GM12891 (cell line): ENCODE measurements at regions not wholly inside any gene's neighbourhood (a gene's known extent, or its start where the extent isn't known, plus 50 kb on each side); places are given as distances from the start of the nearest gene placed in this dataset.
"Not testable (repeated sequence)": the region's sequence is repeated elsewhere in the genome, so short reads cannot be mapped to it uniquely, and the experiment has no call there.

ENCODE experiments used
- POLR2A ChIP-seq: IDR thresholded peaks from 2 replicates; pipeline ENCODE4 v1.6.1; 2011; ENCODE audit warnings: low read depth, low read length, control low read depth
- POLR2AphosphoS5 ChIP-seq: IDR thresholded peaks from 2 replicates; pipeline ENCODE4 v1.6.1; 2011; ENCODE audit warnings: low read depth, low read length, control low read depth
- TAF1 ChIP-seq: IDR thresholded peaks from 2 replicates; pipeline ENCODE4 v1.6.1; 2011; ENCODE audit warnings: low read depth, low read length, control low read depth

DNA sequence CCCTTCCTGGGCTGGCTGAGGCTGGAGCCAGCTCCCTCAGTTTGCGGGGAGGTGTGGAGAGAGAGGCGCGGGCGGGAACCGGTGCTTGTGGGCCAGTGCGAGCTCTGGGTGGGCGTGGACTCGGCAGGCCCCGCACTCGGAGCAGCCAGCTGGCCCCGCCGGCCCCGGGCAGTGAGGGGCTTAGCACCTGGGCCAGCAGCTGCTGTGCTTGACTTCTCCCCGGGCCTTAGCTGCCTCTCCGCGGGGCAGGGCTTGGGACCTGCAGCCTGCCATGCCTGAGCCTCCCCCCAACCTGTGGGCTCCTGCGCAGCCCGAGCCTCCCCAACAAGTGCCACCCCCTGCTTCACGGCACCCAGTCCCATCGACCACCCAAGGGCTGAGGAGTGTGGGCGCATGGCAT, 81.6 kb upstream of the CCNG1 start:
- not testable (repeated sequence) for TF ChIP-seq POLR2A, POLR2AphosphoS5, TAF1
